GM18505 (cell line): ENCODE measurements at regions not wholly inside any gene's neighbourhood (a gene's known extent, or its start where the extent isn't known, plus 50 kb on each side); places are given as distances from the start of the nearest gene placed in this dataset.

Experiments
- ATAC-seq: cut with Tn5 transposase; IDR thresholded peaks from one replicate; pipeline ENCODE4 v1.9.1; 2021; ENCODE audit not compliant: unreplicated experiment
- POLR2A ChIP-seq: IDR thresholded peaks from 4 replicates; pipeline ENCODE4 v1.6.1; 2011; ENCODE audit warnings: borderline replicate concordance; ENCODE audit not compliant: insufficient read depth, insufficient read length; ENCODE audit errors: extremely low read depth

- ATAC-seq: no peak
- no peak for TF ChIP-seq POLR2A
Measured at GRCh38 chr9:28938981-28939380, 1365.7 kb upstream of the C9orf72 start.

GRCh38 chr9:28941856-28942255 is 1368.6 kb upstream of the C9orf72 start:
- no peak for TF ChIP-seq POLR2A
- no peak for ATAC-seq

GRCh38 chr9:28942941-28943340 is 1369.7 kb upstream of the C9orf72 start:
- no peak for ATAC-seq

GRCh38 chr9:28946648-28947047 is 1373.4 kb upstream of the C9orf72 start:
- TF ChIP-seq POLR2A: no peak

More at GRCh38 chr9:28942941-28943340, 1369.7 kb upstream of the C9orf72 start:
- no peak for TF ChIP-seq POLR2A

GRCh38 chr9:28951945-28952344 is 1378.7 kb upstream of the C9orf72 start:
- ATAC-seq: no peak
- TF ChIP-seq POLR2A: no peak

More at GRCh38 chr9:28946648-28947047, 1373.4 kb upstream of the C9orf72 start:
- ATAC-seq: no peak

- ATAC-seq: no peak
Measured at GRCh38 chr9:28956116-28956880, 1383.0 kb upstream of the C9orf72 start.

GRCh38 chr9:28960602-28961001 is 1387.3 kb upstream of the C9orf72 start:
- TF ChIP-seq POLR2A: no peak
- ATAC-seq: no peak

More at GRCh38 chr9:28956116-28956880, 1383.0 kb upstream of the C9orf72 start:
- no peak for TF ChIP-seq POLR2A

- TF ChIP-seq POLR2A: no peak
- ATAC-seq: no peak
Measured at GRCh38 chr9:28961623-28962022, 1388.3 kb upstream of the C9orf72 start.

GRCh38 chr9:28967226-28967625 is 1393.9 kb upstream of the C9orf72 start:
- no peak for ATAC-seq

GRCh38 chr9:28970241-28970654 is 1397.0 kb upstream of the C9orf72 start:
- ATAC-seq: no peak
- no peak for TF ChIP-seq POLR2A

More at GRCh38 chr9:28967226-28967625, 1393.9 kb upstream of the C9orf72 start:
- no peak for TF ChIP-seq POLR2A

- ATAC-seq: no peak
- TF ChIP-seq POLR2A: no peak
Measured at GRCh38 chr9:28971881-28972280, 1398.6 kb upstream of the C9orf72 start.

GRCh38 chr9:28976250-28976649 is 1403.0 kb upstream of the C9orf72 start:
- TF ChIP-seq POLR2A: no peak
- ATAC-seq: no peak

- ATAC-seq: no peak
- no peak for TF ChIP-seq POLR2A
Measured at GRCh38 chr9:28976684-28977083, 1403.4 kb upstream of the C9orf72 start.

- ATAC-seq: no peak
- TF ChIP-seq POLR2A: no peak
Measured at GRCh38 chr9:28981129-28981528, 1407.8 kb upstream of the C9orf72 start.
